ENCODE measurements at regions not wholly inside any gene's neighbourhood (a gene's known extent, or its start where the extent isn't known, plus 50 kb on each side); places are given as distances from the start of the nearest gene placed in this dataset.

DNA sequence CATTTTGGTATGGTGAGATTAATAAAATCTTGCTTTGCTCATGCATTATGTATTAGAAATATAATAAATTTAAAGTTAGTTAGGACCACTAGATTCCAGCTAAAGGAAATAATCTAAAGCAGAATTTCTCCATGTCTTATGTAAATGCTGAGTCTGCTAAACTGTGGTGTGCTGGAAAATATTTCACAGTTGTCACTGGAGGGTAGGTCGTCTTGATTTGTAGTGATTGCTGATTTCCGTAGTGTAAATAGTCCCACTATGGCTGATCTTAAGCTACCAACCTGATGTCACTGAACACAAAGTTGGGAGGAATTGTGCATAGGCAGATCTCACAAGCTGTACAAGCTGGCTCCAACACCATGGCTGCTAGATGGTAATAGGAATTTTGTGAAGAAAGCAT lies 133.4 kb upstream of the NR3C2 start:
- TF ChIP-seq, protein P1, sequence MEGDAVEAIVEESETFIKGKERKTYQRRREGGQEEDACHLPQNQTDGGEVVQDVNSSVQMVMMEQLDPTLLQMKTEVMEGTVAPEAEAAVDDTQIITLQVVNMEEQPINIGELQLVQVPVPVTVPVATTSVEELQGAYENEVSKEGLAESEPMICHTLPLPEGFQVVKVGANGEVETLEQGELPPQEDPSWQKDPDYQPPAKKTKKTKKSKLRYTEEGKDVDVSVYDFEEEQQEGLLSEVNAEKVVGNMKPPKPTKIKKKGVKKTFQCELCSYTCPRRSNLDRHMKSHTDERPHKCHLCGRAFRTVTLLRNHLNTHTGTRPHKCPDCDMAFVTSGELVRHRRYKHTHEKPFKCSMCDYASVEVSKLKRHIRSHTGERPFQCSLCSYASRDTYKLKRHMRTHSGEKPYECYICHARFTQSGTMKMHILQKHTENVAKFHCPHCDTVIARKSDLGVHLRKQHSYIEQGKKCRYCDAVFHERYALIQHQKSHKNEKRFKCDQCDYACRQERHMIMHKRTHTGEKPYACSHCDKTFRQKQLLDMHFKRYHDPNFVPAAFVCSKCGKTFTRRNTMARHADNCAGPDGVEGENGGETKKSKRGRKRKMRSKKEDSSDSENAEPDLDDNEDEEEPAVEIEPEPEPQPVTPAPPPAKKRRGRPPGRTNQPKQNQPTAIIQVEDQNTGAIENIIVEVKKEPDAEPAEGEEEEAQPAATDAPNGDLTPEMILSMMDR (IDR thresholded peaks at IDR 0.05 in 2 of 3, conservative IDR thresholded peaks at IDR 0.05 in 1 of 3; ENCODE audit: control insufficient read depth in 2 of 3, extremely low read depth in 1 of 3, insufficient read depth in 1 of 3, low read depth in 3 of 3, low read length in 3 of 3) = no peak
- TF ChIP-seq SREBF2 (IDR thresholded peaks at IDR 0.05; ENCODE audit: low read length) = no peak
- TF ChIP-seq ZNF384 (IDR thresholded peaks at IDR 0.05; ENCODE audit: borderline replicate concordance, low read depth, low read length) = no peak
- TF ChIP-seq, protein P2, sequence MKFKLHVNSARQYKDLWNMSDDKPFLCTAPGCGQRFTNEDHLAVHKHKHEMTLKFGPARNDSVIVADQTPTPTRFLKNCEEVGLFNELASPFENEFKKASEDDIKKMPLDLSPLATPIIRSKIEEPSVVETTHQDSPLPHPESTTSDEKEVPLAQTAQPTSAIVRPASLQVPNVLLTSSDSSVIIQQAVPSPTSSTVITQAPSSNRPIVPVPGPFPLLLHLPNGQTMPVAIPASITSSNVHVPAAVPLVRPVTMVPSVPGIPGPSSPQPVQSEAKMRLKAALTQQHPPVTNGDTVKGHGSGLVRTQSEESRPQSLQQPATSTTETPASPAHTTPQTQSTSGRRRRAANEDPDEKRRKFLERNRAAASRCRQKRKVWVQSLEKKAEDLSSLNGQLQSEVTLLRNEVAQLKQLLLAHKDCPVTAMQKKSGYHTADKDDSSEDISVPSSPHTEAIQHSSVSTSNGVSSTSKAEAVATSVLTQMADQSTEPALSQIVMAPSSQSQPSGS (IDR thresholded peaks at IDR 0.05; ENCODE audit: low read length) = no peak
- TF ChIP-seq, protein P3, sequence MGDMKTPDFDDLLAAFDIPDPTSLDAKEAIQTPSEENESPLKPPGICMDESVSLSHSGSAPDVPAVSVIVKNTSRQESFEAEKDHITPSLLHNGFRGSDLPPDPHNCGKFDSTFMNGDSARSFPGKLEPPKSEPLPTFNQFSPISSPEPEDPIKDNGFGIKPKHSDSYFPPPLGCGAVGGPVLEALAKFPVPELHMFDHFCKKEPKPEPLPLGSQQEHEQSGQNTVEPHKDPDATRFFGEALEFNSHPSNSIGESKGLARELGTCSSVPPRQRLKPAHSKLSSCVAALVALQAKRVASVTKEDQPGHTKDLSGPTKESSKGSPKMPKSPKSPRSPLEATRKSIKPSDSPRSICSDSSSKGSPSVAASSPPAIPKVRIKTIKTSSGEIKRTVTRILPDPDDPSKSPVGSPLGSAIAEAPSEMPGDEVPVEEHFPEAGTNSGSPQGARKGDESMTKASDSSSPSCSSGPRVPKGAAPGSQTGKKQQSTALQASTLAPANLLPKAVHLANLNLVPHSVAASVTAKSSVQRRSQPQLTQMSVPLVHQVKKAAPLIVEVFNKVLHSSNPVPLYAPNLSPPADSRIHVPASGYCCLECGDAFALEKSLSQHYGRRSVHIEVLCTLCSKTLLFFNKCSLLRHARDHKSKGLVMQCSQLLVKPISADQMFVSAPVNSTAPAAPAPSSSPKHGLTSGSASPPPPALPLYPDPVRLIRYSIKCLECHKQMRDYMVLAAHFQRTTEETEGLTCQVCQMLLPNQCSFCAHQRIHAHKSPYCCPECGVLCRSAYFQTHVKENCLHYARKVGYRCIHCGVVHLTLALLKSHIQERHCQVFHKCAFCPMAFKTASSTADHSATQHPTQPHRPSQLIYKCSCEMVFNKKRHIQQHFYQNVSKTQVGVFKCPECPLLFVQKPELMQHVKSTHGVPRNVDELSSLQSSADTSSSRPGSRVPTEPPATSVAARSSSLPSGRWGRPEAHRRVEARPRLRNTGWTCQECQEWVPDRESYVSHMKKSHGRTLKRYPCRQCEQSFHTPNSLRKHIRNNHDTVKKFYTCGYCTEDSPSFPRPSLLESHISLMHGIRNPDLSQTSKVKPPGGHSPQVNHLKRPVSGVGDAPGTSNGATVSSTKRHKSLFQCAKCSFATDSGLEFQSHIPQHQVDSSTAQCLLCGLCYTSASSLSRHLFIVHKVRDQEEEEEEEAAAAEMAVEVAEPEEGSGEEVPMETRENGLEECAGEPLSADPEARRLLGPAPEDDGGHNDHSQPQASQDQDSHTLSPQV (IDR thresholded peaks at IDR 0.05) = no peak
- TF ChIP-seq SRF (IDR thresholded peaks at IDR 0.05; ENCODE audit: low read depth in 2 of 2, low read length in 2 of 2) = no peak
- TF ChIP-seq, protein P4, sequence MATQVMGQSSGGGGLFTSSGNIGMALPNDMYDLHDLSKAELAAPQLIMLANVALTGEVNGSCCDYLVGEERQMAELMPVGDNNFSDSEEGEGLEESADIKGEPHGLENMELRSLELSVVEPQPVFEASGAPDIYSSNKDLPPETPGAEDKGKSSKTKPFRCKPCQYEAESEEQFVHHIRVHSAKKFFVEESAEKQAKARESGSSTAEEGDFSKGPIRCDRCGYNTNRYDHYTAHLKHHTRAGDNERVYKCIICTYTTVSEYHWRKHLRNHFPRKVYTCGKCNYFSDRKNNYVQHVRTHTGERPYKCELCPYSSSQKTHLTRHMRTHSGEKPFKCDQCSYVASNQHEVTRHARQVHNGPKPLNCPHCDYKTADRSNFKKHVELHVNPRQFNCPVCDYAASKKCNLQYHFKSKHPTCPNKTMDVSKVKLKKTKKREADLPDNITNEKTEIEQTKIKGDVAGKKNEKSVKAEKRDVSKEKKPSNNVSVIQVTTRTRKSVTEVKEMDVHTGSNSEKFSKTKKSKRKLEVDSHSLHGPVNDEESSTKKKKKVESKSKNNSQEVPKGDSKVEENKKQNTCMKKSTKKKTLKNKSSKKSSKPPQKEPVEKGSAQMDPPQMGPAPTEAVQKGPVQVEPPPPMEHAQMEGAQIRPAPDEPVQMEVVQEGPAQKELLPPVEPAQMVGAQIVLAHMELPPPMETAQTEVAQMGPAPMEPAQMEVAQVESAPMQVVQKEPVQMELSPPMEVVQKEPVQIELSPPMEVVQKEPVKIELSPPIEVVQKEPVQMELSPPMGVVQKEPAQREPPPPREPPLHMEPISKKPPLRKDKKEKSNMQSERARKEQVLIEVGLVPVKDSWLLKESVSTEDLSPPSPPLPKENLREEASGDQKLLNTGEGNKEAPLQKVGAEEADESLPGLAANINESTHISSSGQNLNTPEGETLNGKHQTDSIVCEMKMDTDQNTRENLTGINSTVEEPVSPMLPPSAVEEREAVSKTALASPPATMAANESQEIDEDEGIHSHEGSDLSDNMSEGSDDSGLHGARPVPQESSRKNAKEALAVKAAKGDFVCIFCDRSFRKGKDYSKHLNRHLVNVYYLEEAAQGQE (IDR thresholded peaks at IDR 0.05; ENCODE audit: low read depth, low read length) = no peak
- TF ChIP-seq BACH1 (IDR thresholded peaks at IDR 0.05; ENCODE audit: borderline replicate concordance) = no peak
- TF ChIP-seq NRF1 (conservative IDR thresholded peaks at IDR 0.05; ENCODE audit: low read depth, low read length) = no peak
- no peak for TF ChIP-seq PAX8 (IDR thresholded peaks at IDR 0.05)
- TF ChIP-seq TBL1XR1 (IDR thresholded peaks at IDR 0.05; ENCODE audit: low read depth, low read length) = no peak
- no peak for TF ChIP-seq EP300 (IDR thresholded peaks at IDR 0.05; ENCODE audit: borderline replicate concordance in 1 of 2, control insufficient read depth in 1 of 2, low read depth in 2 of 2, low read length in 2 of 2)
- no peak for TF ChIP-seq NFYB (IDR thresholded peaks at IDR 0.05; ENCODE audit: insufficient read depth, low read depth, low read length)

Data from GM12878 (cell line).